ENCODE measurements at regions not wholly inside any gene's neighbourhood (a gene's known extent, or its start where the extent isn't known, plus 50 kb on each side); places are given as distances from the start of the nearest gene placed in this dataset.

GRCh38 chr4:121451310-121451709, 70.5 kb upstream of the QRFPR start:
- no peak for DNase-seq (ENCODE audit: low spot score)
- Histone ChIP-seq H3K4me1 (ENCODE audit: insufficient read depth) (peaks cover 9% of the 10 kb centered on the region), H3K36me3 (replicated peaks; ENCODE audit: insufficient read depth, low read depth) (no peaks in the 10 kb centered on the region), H3K9me3 (ENCODE audit: low read depth) (no peaks in the 10 kb centered on the region), H3K79me2 (no peaks in the 10 kb centered on the region), H3K9me2 (replicated peaks; ENCODE audit: insufficient read depth) (no peaks in the 10 kb centered on the region), H3K27ac (no peak overlapping the region), H4K20me1 (ENCODE audit: insufficient read depth, poor library complexity, severe bottlenecking) (no peaks in the 10 kb centered on the region), H2AFZ (no peak overlapping the region), H3K4me3 (no peak overlapping the region), H3K4me2 (no peak overlapping the region), H3K27me3 (no peaks in the 10 kb centered on the region)
- 86% methylated on average over 1 of the region's 1 CpG for WGBS (ENCODE audit: low lambda C conversion rate, missing lambda C conversion rate)
- TF ChIP-seq EZH2 (IDR thresholded peaks at IDR 0.05; ENCODE audit: borderline replicate concordance) = no peak
- TF ChIP-seq CTCF (IDR thresholded peaks at IDR 0.05; ENCODE audit: poor library complexity) = no peak
- TF ChIP-seq EZH2phosphoT487 (IDR thresholded peaks at IDR 0.05; ENCODE audit: low read depth, severe bottlenecking, unreplicated experiment) = no peak

- TF ChIP-seq CTCF (IDR thresholded peaks at IDR 0.05; ENCODE audit: poor library complexity) (no peak), EZH2phosphoT487 (IDR thresholded peaks at IDR 0.05; ENCODE audit: low read depth, severe bottlenecking, unreplicated experiment) (no peak), EZH2 (IDR thresholded peaks at IDR 0.05; ENCODE audit: borderline replicate concordance) (no peak)
- WGBS (ENCODE audit: low lambda C conversion rate, missing lambda C conversion rate) = 100% methylated on average over 1 of the region's 1 CpG
- H4K20me1 ChIP-seq (ENCODE audit: insufficient read depth, poor library complexity, severe bottlenecking) = no peaks in the 10 kb centered on the region
Measured at GRCh38 chr4:121449416-121449815, 68.6 kb upstream of the QRFPR start.

GRCh38 chr4:121448231-121448630, 67.4 kb upstream of the QRFPR start:
- Histone ChIP-seq H3K79me2 (no peaks in the 10 kb centered on the region), H2AFZ (no peak overlapping the region), H3K4me1 (ENCODE audit: insufficient read depth) (peaks cover 9% of the 10 kb centered on the region), H3K9me2 (replicated peaks; ENCODE audit: insufficient read depth) (no peaks in the 10 kb centered on the region), H4K20me1 (ENCODE audit: insufficient read depth, poor library complexity, severe bottlenecking) (no peaks in the 10 kb centered on the region), H3K27me3 (no peaks in the 10 kb centered on the region), H3K4me3 (no peak overlapping the region), H3K4me2 (no peak overlapping the region), H3K9me3 (ENCODE audit: low read depth) (no peaks in the 10 kb centered on the region), H3K27ac (peak overlapping the region; percentile 44), H3K36me3 (replicated peaks; ENCODE audit: insufficient read depth, low read depth) (no peaks in the 10 kb centered on the region)
- peak; percentile 79 for DNase-seq (ENCODE audit: low spot score)
- 78% methylated on average over 2 of the region's 2 CpGs for WGBS (ENCODE audit: low lambda C conversion rate, missing lambda C conversion rate)
- no peak for TF ChIP-seq EZH2 (IDR thresholded peaks at IDR 0.05; ENCODE audit: borderline replicate concordance)
- TF ChIP-seq CTCF (IDR thresholded peaks at IDR 0.05; ENCODE audit: poor library complexity) = no peak
- no peak for TF ChIP-seq EZH2phosphoT487 (IDR thresholded peaks at IDR 0.05; ENCODE audit: low read depth, severe bottlenecking, unreplicated experiment)

More at GRCh38 chr4:121449416-121449815, 68.6 kb upstream of the QRFPR start:
- Histone ChIP-seq H3K9me3 (ENCODE audit: low read depth) (no peaks in the 10 kb centered on the region), H2AFZ (no peak overlapping the region), H3K4me3 (no peak overlapping the region), H3K36me3 (replicated peaks; ENCODE audit: insufficient read depth, low read depth) (no peaks in the 10 kb centered on the region), H3K79me2 (no peaks in the 10 kb centered on the region), H3K4me1 (ENCODE audit: insufficient read depth) (peaks cover 9% of the 10 kb centered on the region), H3K27me3 (no peaks in the 10 kb centered on the region), H3K4me2 (no peak overlapping the region), H3K9me2 (replicated peaks; ENCODE audit: insufficient read depth) (no peaks in the 10 kb centered on the region), H3K27ac (peak overlapping the region; percentile 44)
- no peak for DNase-seq (ENCODE audit: low spot score)

GRCh38 chr4:121439669-121440068, 58.9 kb upstream of the QRFPR start:
- no peaks in the 10 kb centered on the region for H3K27me3 ChIP-seq
- H3K4me2 ChIP-seq = no peak overlapping the region
- H3K4me1 ChIP-seq (ENCODE audit: insufficient read depth) = no peaks in the 10 kb centered on the region
- TF ChIP-seq EZH2phosphoT487 (IDR thresholded peaks at IDR 0.05; ENCODE audit: low read depth, severe bottlenecking, unreplicated experiment) = no peak
- no peak for TF ChIP-seq EZH2 (IDR thresholded peaks at IDR 0.05; ENCODE audit: borderline replicate concordance)
- no peak for TF ChIP-seq CTCF (IDR thresholded peaks at IDR 0.05; ENCODE audit: poor library complexity)
- peaks cover 3% of the 10 kb centered on the region for H3K9me3 ChIP-seq (ENCODE audit: low read depth)
- H3K27ac ChIP-seq = no peak overlapping the region
- WGBS (ENCODE audit: low lambda C conversion rate, missing lambda C conversion rate) = 91% methylated on average over 1 of the region's 1 CpG
- no peaks in the 10 kb centered on the region for H3K36me3 ChIP-seq (replicated peaks; ENCODE audit: insufficient read depth, low read depth)
- no peaks in the 10 kb centered on the region for H3K79me2 ChIP-seq
- H3K4me3 ChIP-seq = no peak overlapping the region
- no peak overlapping the region for H2AFZ ChIP-seq
- H4K20me1 ChIP-seq (ENCODE audit: insufficient read depth, poor library complexity, severe bottlenecking) = no peaks in the 10 kb centered on the region
- DNase-seq (ENCODE audit: low spot score) = no peak
- no peaks in the 10 kb centered on the region for H3K9me2 ChIP-seq (replicated peaks; ENCODE audit: insufficient read depth)
